HEK293T (cell line): ENCODE measurements at regions not wholly inside any gene's neighbourhood (a gene's known extent, or its start where the extent isn't known, plus 50 kb on each side); places are given as distances from the start of the nearest gene placed in this dataset.

Experiments
- ARNT ChIP-seq: fragments of 450-650 bp; IDR thresholded peaks from 2 replicates; pipeline ENCODE4 v1.6.1; 2017; ENCODE audit warnings: mild to moderate bottlenecking
- BHLHE40 ChIP-seq: fragments of 450-650 bp; IDR thresholded peaks from 2 replicates; pipeline ENCODE4 v1.6.1; 2016; ENCODE audit warnings: mild to moderate bottlenecking, moderate library complexity, borderline replicate concordance
- CTBP1 ChIP-seq: fragments of 450-650 bp; IDR thresholded peaks from 2 replicates; pipeline ENCODE4 v1.6.1; 2016; ENCODE audit warnings: borderline replicate concordance
- ELF4 ChIP-seq: fragments of 450-650 bp; IDR thresholded peaks from 2 replicates; pipeline ENCODE4 v1.6.1; 2017; ENCODE audit warnings: antibody characterized with exemption
- FOXA1 ChIP-seq: fragments of 450-650 bp; IDR thresholded peaks from 2 replicates; pipeline ENCODE4 v1.6.1; 2016; ENCODE audit warnings: mild to moderate bottlenecking
- FOXK2 ChIP-seq: fragments of 450-650 bp; IDR thresholded peaks from 2 replicates; pipeline ENCODE4 v1.6.1; 2016; ENCODE audit warnings: mild to moderate bottlenecking
- FOXM1 ChIP-seq: fragments of 450-650 bp; IDR thresholded peaks from 2 replicates; pipeline ENCODE4 v1.6.1; 2017; ENCODE audit warnings: mild to moderate bottlenecking, borderline replicate concordance
- NFRKB ChIP-seq: fragments of 450-650 bp; IDR thresholded peaks from 2 replicates; pipeline ENCODE4 v1.6.1; 2016; ENCODE audit warnings: mild to moderate bottlenecking, moderate library complexity
- SP1 ChIP-seq: fragments of 450-650 bp; IDR thresholded peaks from 2 replicates; pipeline ENCODE4 v1.6.1; 2017
- SUZ12 ChIP-seq: fragments of 450-650 bp; IDR thresholded peaks from 2 replicates; pipeline ENCODE4 v1.6.1; 2016; ENCODE audit warnings: mild to moderate bottlenecking
- ZNF384 ChIP-seq: fragments of 450-650 bp; IDR thresholded peaks from 2 replicates; pipeline ENCODE4 v1.6.1; 2016
- TF ChIP-seq, protein P1 (sequence below): fragments of 450-650 bp; IDR thresholded peaks from 2 replicates; pipeline ENCODE4 v1.6.1; 2016

DNA sequence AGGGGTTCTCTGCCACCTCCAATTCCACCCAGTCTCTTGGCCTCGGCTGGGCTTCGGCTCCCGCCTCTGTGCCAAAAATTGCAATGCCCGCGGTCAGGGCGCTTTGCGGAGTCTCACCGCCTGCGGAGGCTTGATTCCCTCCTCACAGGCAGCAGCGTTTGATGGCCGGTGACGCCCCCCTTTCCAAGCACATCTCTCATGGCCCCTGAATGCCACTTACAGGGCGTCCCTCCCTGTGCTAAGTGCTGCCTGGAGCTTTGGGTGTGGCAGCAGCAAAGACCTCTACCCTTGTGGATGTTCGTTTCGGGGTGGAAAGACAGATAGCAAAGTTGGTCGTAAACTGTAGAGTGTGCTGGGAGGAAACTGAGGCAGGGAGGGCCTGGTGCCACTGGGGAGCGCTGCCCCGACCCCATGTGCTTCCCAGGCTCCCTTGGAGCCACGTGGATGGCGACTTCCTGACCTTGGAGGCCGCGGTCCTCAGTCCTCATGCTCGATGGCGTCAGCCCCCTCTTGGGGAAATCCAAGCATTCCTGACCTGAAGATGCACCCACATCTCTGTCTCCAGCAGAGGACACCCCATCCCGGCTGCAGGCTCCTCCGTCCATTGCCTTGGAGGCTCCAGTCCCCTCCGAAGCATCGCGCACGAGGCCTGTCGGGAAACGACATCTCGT, 249.2 kb upstream of the IRX4 start:
- no peak for TF ChIP-seq ARNT
- no peak for TF ChIP-seq ZNF384
- TF ChIP-seq SP1 = no peak
- no peak for TF ChIP-seq FOXK2
- no peak for TF ChIP-seq FOXM1
- TF ChIP-seq BHLHE40 = no peak
- no peak for TF ChIP-seq FOXA1
- TF ChIP-seq SUZ12 = no peak
- no peak for TF ChIP-seq CTBP1
- TF ChIP-seq ELF4 = no peak
- TF ChIP-seq, protein P1, sequence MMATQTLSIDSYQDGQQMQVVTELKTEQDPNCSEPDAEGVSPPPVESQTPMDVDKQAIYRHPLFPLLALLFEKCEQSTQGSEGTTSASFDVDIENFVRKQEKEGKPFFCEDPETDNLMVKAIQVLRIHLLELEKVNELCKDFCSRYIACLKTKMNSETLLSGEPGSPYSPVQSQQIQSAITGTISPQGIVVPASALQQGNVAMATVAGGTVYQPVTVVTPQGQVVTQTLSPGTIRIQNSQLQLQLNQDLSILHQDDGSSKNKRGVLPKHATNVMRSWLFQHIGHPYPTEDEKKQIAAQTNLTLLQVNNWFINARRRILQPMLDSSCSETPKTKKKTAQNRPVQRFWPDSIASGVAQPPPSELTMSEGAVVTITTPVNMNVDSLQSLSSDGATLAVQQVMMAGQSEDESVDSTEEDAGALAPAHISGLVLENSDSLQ = no peak
- TF ChIP-seq NFRKB = no peak
